Calu3 (cell line): ENCODE measurements at regions not wholly inside any gene's neighbourhood (a gene's known extent, or its start where the extent isn't known, plus 50 kb on each side); places are given as distances from the start of the nearest gene placed in this dataset.

ENCODE experiments used
- BruUV-seq: library from RNA; stranded (reverse); fragments of 400-500 nt; replicated peaks from 2 replicates; lab custom pipeline; 2021; lab: Mats Ljungman, UMichigan
- CTCF ChIA-PET: fragments of 300-600 bp; sonication (Branson Sonifier 250); formaldehyde crosslinking; loops from one replicate; lab custom pipeline; 2022; ENCODE audit warnings: antibody characterized with exemption; lab: Charles Lee
- DNase-seq: peaks from one replicate; pipeline ENCODE4 v3.0.0; 2022
- H3K27ac Mint-ChIP-seq: one replicate; pipeline ENCODE4 v1.8.0; 2022; ENCODE audit warnings: mixed read lengths; ENCODE audit not compliant: unreplicated experiment
- H3K27me3 Mint-ChIP-seq: one replicate; pipeline ENCODE4 v1.8.0; 2022; ENCODE audit warnings: mixed read lengths; ENCODE audit not compliant: unreplicated experiment
- H3K36me3 Mint-ChIP-seq: one replicate; pipeline ENCODE4 v1.8.0; 2022; ENCODE audit warnings: mild to moderate bottlenecking, moderate library complexity, mixed read lengths; ENCODE audit not compliant: insufficient read depth, unreplicated experiment
- H3K4me1 Mint-ChIP-seq: one replicate; pipeline ENCODE4 v1.8.0; 2022; ENCODE audit warnings: mild to moderate bottlenecking, low read depth, mixed read lengths; ENCODE audit not compliant: unreplicated experiment
- H3K4me3 Mint-ChIP-seq: one replicate; pipeline ENCODE4 v1.8.0; 2022; ENCODE audit warnings: mild to moderate bottlenecking, low read depth, moderate library complexity, mixed read lengths; ENCODE audit not compliant: unreplicated experiment
- H3K9me3 Mint-ChIP-seq: one replicate; pipeline ENCODE4 v1.8.0; 2022; ENCODE audit warnings: low read depth, mixed read lengths; ENCODE audit not compliant: unreplicated experiment
- CTCF ChIP-seq: fragments of 200-600 bp; IDR thresholded peaks from one replicate; pipeline ENCODE4 v1.8.0; 2022; ENCODE audit warnings: antibody characterized with exemption; ENCODE audit not compliant: unreplicated experiment
- intact Hi-C: fragments of 100-400 bp; cut with micrococcal nuclease; formaldehyde crosslinking; loops from one replicate; pipeline ENCODE4 v1.10.0; 2022; ENCODE audit not compliant: unreplicated experiment

- BruUV-seq, result no TSS peak
- CTCF ChIA-PET, result interaction anchor here (0.6 kb wide), 1 partner anchor 57 kb away, joined by 3 read pairs; no protein-coding TSS in a partner anchor
- Mint-ChIP-seq H3K27ac (no peak overlapping the region), H3K27me3 (peaks cover 3% of the 10 kb centered on the region), H3K4me1 (no peaks in the 10 kb centered on the region), H3K9me3 (peaks cover 3% of the 10 kb centered on the region), H3K4me3 (no peak overlapping the region), H3K36me3 (no peaks in the 10 kb centered on the region)
- DNase-seq, result no peak
- intact Hi-C loops, result no loop called here
- TF ChIP-seq CTCF, result no peak
Measured at GRCh38 chr10:125276133-125276532, 115.8 kb upstream of the CTBP2 start.

GRCh38 chr10:125274961-125275360 is 114.6 kb upstream of the CTBP2 start:
- no peak for TF ChIP-seq CTCF
- H3K9me3 Mint-ChIP-seq, result peaks cover 3% of the 10 kb centered on the region
- BruUV-seq, result no TSS peak
- H3K27ac Mint-ChIP-seq, result no peak overlapping the region
- no peaks in the 10 kb centered on the region for H3K36me3 Mint-ChIP-seq
- H3K4me3 Mint-ChIP-seq, result no peak overlapping the region
- peaks cover 15% of the 10 kb centered on the region for H3K27me3 Mint-ChIP-seq
- no peak for DNase-seq
- CTCF ChIA-PET, result no interaction called here
- intact Hi-C loops, result no loop called here
- no peaks in the 10 kb centered on the region for H3K4me1 Mint-ChIP-seq

- no peak for TF ChIP-seq CTCF
- H3K4me1 Mint-ChIP-seq, result no peaks in the 10 kb centered on the region
- no TSS peak for BruUV-seq
- no peak overlapping the region for H3K4me3 Mint-ChIP-seq
- H3K27ac Mint-ChIP-seq, result no peak overlapping the region
- CTCF ChIA-PET, result no interaction called here
- peaks cover 3% of the 10 kb centered on the region for H3K9me3 Mint-ChIP-seq
- no peaks in the 10 kb centered on the region for H3K36me3 Mint-ChIP-seq
- no peak for DNase-seq
- H3K27me3 Mint-ChIP-seq, result peaks cover 16% of the 10 kb centered on the region
- intact Hi-C loops, result no loop called here
Measured at GRCh38 chr10:125273023-125273422, 112.7 kb upstream of the CTBP2 start.

- Mint-ChIP-seq H3K27ac (no peak overlapping the region), H3K4me1 (peaks cover 9% of the 10 kb centered on the region), H3K9me3 (no peaks in the 10 kb centered on the region), H3K36me3 (no peaks in the 10 kb centered on the region), H3K27me3 (peaks cover 16% of the 10 kb centered on the region), H3K4me3 (no peak overlapping the region)
- CTCF ChIA-PET, result no interaction called here
- BruUV-seq, result no TSS peak
- no peak for TF ChIP-seq CTCF
- intact Hi-C loops, result no loop called here
- no peak for DNase-seq
Measured at GRCh38 chr10:125269716-125270115, 109.4 kb upstream of the CTBP2 start.

- no TSS peak for BruUV-seq
- Mint-ChIP-seq H3K4me1 (peaks cover 25% of the 10 kb centered on the region), H3K9me3 (no peaks in the 10 kb centered on the region), H3K27me3 (peaks cover 16% of the 10 kb centered on the region), H3K4me3 (no peak overlapping the region), H3K36me3 (peaks cover 4% of the 10 kb centered on the region), H3K27ac (no peak overlapping the region)
- CTCF ChIA-PET, result no interaction called here
- intact Hi-C loops, result no loop called here
- no peak for DNase-seq
- no peak for TF ChIP-seq CTCF
Measured at GRCh38 chr10:125266966-125267365, 106.6 kb upstream of the CTBP2 start.
